HG02763 (cell line): ENCODE measurements at regions not wholly inside any gene's neighbourhood (a gene's known extent, or its start where the extent isn't known, plus 50 kb on each side); places are given as distances from the start of the nearest gene placed in this dataset.

Experiments used
- ATAC-seq: cut with Tn5 transposase; IDR thresholded peaks from one replicate; pipeline ENCODE4 v1.9.1; 2021; ENCODE audit warnings: mild to moderate bottlenecking, moderate library complexity; ENCODE audit not compliant: unreplicated experiment

GRCh38 chr16:72236866-72237265, 64.9 kb upstream of the PMFBP1 start:
- ATAC-seq: no peak

DNA sequence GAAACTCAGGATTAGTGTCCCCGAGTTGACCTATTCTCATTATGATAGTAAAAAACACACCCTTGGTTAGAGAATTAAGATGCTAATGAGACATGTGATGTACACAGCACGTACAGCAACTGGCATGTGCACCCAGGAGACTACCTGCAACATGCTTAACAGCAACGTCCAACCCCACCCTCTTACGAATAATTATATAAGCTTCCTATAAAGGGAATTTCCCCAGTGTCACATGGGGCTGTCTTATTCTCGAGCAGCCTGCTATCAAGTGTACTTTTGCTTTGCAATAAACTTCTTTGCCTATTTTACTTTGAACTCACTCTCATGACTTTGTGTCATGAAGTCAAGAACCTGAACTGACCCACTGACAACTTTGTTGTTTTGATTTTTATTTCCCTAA, 62.4 kb upstream of the PMFBP1 start:
- no peak for ATAC-seq

- no peak for ATAC-seq
Observed at GRCh38 chr16:72228014-72228413, 56.1 kb upstream of the PMFBP1 start.

GRCh38 chr16:72226136-72226535, 54.2 kb upstream of the PMFBP1 start:
- no peak for ATAC-seq

GRCh38 chr16:72224260-72224768, 52.4 kb upstream of the PMFBP1 start:
- no peak for ATAC-seq

DNA sequence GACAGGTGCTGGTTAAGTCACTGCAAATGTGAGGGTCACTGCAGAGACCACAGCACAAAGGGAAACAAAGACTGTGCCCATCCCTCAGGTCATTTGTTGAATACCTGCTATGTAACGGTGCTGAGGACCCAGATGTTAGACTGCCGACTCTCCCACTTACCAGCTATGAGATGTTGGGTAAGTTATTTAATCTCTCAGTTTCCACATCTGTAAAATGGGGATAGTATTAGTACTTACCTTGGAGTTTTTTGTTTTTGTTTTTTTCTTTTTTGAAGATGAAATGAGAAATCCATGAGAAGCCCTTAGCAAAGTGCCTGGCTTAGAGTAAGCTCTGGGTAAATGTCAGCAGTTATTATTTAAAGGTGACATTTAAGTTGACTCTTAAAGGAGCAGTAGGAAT, 50.5 kb upstream of the PMFBP1 start:
- ATAC-seq: no peak
